Vagina (tissue), 2 donors: ENCODE measurements at regions not wholly inside any gene's neighbourhood (a gene's known extent, or its start where the extent isn't known, plus 50 kb on each side); places are given as distances from the start of the nearest gene placed in this dataset.

Source experiments
- DNase-seq, 2 donors: peaks; one replicate each; pipeline ENCODE4 v3.0.0-alpha.2; 2017; ENCODE audit errors: extremely low spot score in 2 of 2
- H3K27ac ChIP-seq: fragments of 200-600 bp; sonication (generic); one replicate; pipeline ENCODE4 v1.5.1; 2019
- H3K27me3 ChIP-seq: fragments of 200-600 bp; sonication (generic); one replicate; pipeline ENCODE4 v1.5.1; 2019
- H3K36me3 ChIP-seq, 2 donors: fragments of 200-600 bp; sonication (generic); one replicate each; pipeline ENCODE4 v1.5.1; 2017 to 2019
- H3K4me1 ChIP-seq: fragments of 200-600 bp; sonication (generic); one replicate; pipeline ENCODE4 v1.5.1; 2019
- H3K4me3 ChIP-seq, 2 donors: fragments of 200-600 bp; sonication (generic); 1 replicate in 1 of 2; 2 replicates in 1 of 2; pipeline ENCODE4 v1.5.1; 2016 to 2019
- H3K9me3 ChIP-seq: fragments of 200-600 bp; sonication (generic); one replicate; pipeline ENCODE4 v1.5.1; 2019
- POLR2A ChIP-seq, 2 donors: fragments of 450-650 bp; IDR thresholded peaks; one replicate each; pipeline ENCODE4 v1.6.1; 2017; ENCODE audit warnings: antibody characterized with exemption in 2 of 2, mild to moderate bottlenecking in 2 of 2, moderate library complexity in 2 of 2
- POLR2AphosphoS5 ChIP-seq, 2 donors: sonication (generic); formaldehyde crosslinking; IDR thresholded peaks; one replicate each; pipeline ENCODE4 v1.9.0; 2017; ENCODE audit warnings: antibody characterized with exemption in 2 of 2, mild to moderate bottlenecking in 2 of 2, low read depth in 1 of 2; ENCODE audit not compliant: insufficient read depth in 1 of 2
- intact Hi-C: fragments of 100-400 bp; cut with DNase I; formaldehyde crosslinking; loops from one replicate; pipeline ENCODE4 v1.15.1; 2023
- TF ChIP-seq, protein P1 (sequence below), 3 experiments: fragments of 450-650 bp in 2 of 3; fragments of 200-600 bp in 1 of 3; sonication (generic) in 1 of 3; IDR thresholded peaks; one replicate each; pipeline ENCODE4 v1.5.1; 2017 to 2019; ENCODE audit warnings: antibody characterized with exemption in 3 of 3, mild to moderate bottlenecking in 2 of 3, moderate library complexity in 2 of 3

DNA sequence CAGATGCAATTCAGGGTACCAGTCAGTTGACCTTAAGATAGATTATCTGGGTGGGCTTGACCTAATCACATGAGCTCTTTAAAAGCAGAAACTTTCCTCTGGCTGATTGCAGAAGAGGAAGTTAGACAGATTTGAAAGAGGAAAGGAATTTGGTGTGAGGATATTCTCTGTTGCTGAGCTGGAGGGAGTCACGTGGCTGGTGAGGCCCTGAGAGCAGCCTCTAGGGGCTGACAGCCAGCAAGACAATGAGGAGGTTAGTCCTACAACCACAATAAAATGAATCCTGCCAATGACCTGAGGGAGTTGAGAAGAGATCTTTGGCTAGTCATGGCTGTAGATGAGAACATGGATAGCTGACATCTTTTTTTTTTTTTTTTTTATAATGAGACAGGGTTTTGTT lies 87.0 kb upstream of the B3GAT2 start:
- no peak for DNase-seq
- H3K27ac ChIP-seq, result no peak overlapping the region
- TF ChIP-seq POLR2AphosphoS5 (IDR thresholded peaks at IDR 0.05; ENCODE audit: insufficient read depth in 1 of 2, low read depth in 1 of 2) (no peak), POLR2A (IDR thresholded peaks at IDR 0.05) (no peak)
- TF ChIP-seq, protein P1, sequence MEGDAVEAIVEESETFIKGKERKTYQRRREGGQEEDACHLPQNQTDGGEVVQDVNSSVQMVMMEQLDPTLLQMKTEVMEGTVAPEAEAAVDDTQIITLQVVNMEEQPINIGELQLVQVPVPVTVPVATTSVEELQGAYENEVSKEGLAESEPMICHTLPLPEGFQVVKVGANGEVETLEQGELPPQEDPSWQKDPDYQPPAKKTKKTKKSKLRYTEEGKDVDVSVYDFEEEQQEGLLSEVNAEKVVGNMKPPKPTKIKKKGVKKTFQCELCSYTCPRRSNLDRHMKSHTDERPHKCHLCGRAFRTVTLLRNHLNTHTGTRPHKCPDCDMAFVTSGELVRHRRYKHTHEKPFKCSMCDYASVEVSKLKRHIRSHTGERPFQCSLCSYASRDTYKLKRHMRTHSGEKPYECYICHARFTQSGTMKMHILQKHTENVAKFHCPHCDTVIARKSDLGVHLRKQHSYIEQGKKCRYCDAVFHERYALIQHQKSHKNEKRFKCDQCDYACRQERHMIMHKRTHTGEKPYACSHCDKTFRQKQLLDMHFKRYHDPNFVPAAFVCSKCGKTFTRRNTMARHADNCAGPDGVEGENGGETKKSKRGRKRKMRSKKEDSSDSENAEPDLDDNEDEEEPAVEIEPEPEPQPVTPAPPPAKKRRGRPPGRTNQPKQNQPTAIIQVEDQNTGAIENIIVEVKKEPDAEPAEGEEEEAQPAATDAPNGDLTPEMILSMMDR (IDR thresholded peaks at IDR 0.05), result no peak
- H3K27me3 ChIP-seq, result no peaks in the 10 kb centered on the region
- no peak overlapping the region for H3K4me3 ChIP-seq
- intact Hi-C loops, result no loop called here
- H3K36me3 ChIP-seq, result no peaks in the 10 kb centered on the region
- no peaks in the 10 kb centered on the region for H3K9me3 ChIP-seq
- no peaks in the 10 kb centered on the region for H3K4me1 ChIP-seq

- intact Hi-C loops, result no loop called here
- Histone ChIP-seq H3K36me3 (no peaks in the 10 kb centered on the region), H3K27me3 (no peaks in the 10 kb centered on the region), H3K27ac (no peak overlapping the region), H3K9me3 (no peaks in the 10 kb centered on the region), H3K4me1 (no peaks in the 10 kb centered on the region), H3K4me3 (no peak overlapping the region)
- TF ChIP-seq POLR2A (IDR thresholded peaks at IDR 0.05) (no peak), POLR2AphosphoS5 (IDR thresholded peaks at IDR 0.05; ENCODE audit: insufficient read depth in 1 of 2, low read depth in 1 of 2) (no peak)
- TF ChIP-seq, protein P1 (IDR thresholded peaks at IDR 0.05), result no peak
- no peak for DNase-seq
These were observed 87.9 kb upstream of the B3GAT2 start for GRCh38 chr6:71044753-71045152.

DNA sequence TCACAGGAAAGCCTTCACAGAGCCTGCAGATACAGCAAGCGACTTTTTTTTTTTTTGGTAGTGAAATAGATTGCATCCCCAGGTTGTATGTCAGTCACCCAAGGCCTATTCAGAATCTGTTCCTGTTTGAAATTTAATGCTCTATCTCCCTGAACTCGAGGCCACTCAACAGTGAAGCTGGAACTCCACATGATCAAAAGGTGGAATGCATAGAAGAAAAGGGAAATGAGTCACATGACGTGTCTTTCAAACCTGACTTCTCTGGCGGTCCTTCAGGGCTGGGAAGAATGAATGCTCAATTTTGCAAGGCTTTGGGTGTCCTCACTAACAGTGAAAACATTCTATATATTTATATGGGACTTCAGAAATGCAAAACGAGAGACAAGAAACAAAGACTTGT lies 88.4 kb upstream of the B3GAT2 start:
- DNase-seq, result no peak
- Histone ChIP-seq H3K27me3 (no peaks in the 10 kb centered on the region), H3K36me3 (no peaks in the 10 kb centered on the region), H3K4me1 (no peaks in the 10 kb centered on the region), H3K27ac (no peak overlapping the region), H3K9me3 (no peaks in the 10 kb centered on the region), H3K4me3 (no peak overlapping the region)
- intact Hi-C loops, result no loop called here
- TF ChIP-seq POLR2AphosphoS5 (IDR thresholded peaks at IDR 0.05; ENCODE audit: insufficient read depth in 1 of 2, low read depth in 1 of 2) (no peak), POLR2A (IDR thresholded peaks at IDR 0.05) (no peak)
- TF ChIP-seq, protein P1 (IDR thresholded peaks at IDR 0.05), result no peak

- Histone ChIP-seq H3K27me3 (no peaks in the 10 kb centered on the region), H3K4me1 (no peaks in the 10 kb centered on the region), H3K27ac (no peak overlapping the region), H3K36me3 (no peaks in the 10 kb centered on the region), H3K4me3 (no peak overlapping the region), H3K9me3 (no peaks in the 10 kb centered on the region)
- intact Hi-C loops, result no loop called here
- no peak for DNase-seq
- TF ChIP-seq POLR2A (IDR thresholded peaks at IDR 0.05), result no peak
- TF ChIP-seq, protein P1 (IDR thresholded peaks at IDR 0.05), result no peak
- TF ChIP-seq POLR2AphosphoS5 (IDR thresholded peaks at IDR 0.05; ENCODE audit: insufficient read depth in 1 of 2, low read depth in 1 of 2), result no peak
These were observed 90.6 kb upstream of the B3GAT2 start for GRCh38 chr6:71047417-71047816.

GRCh38 chr6:71048320-71049164 lies 91.7 kb upstream of the B3GAT2 start:
- H3K4me3 ChIP-seq, result no peak overlapping the region
- H3K36me3 ChIP-seq, result no peaks in the 10 kb centered on the region
- intact Hi-C loops, result no loop called here
- no peaks in the 10 kb centered on the region for H3K9me3 ChIP-seq
- H3K27ac ChIP-seq, result no peak overlapping the region
- no peaks in the 10 kb centered on the region for H3K4me1 ChIP-seq
- no peaks in the 10 kb centered on the region for H3K27me3 ChIP-seq
- no peak for TF ChIP-seq POLR2A (IDR thresholded peaks at IDR 0.05)
- TF ChIP-seq POLR2AphosphoS5 (IDR thresholded peaks at IDR 0.05; ENCODE audit: insufficient read depth in 1 of 2, low read depth in 1 of 2), result no peak
- TF ChIP-seq, protein P1 (IDR thresholded peaks at IDR 0.05), result no peak
- no peak for DNase-seq
